Stomach (tissue), 4 donors: ENCODE measurements at regions not wholly inside any gene's neighbourhood (a gene's known extent, or its start where the extent isn't known, plus 50 kb on each side); places are given as distances from the start of the nearest gene placed in this dataset.

Experiments
- CTCF ChIP-seq, 7 experiments: fragments of 450-650 bp in 4 of 7; fragments of 200-600 bp in 3 of 7; sonication (generic) in 3 of 7; IDR thresholded peaks; one replicate each; pipeline ENCODE4 v1.5.1; 2016 to 2019; ENCODE audit warnings: antibody characterized with exemption in 7 of 7, control low read depth in 2 of 7, mild to moderate bottlenecking in 1 of 7
- POLR2A ChIP-seq, 4 donors: fragments of 450-650 bp; IDR thresholded peaks; one replicate each; pipeline ENCODE4 v1.6.1; 2016; ENCODE audit warnings: antibody characterized with exemption in 4 of 4, control low read depth in 2 of 4, mild to moderate bottlenecking in 1 of 4, moderate library complexity in 1 of 4

- TF ChIP-seq POLR2A (IDR thresholded peaks at IDR 0.05) (no peak), CTCF (IDR thresholded peaks at IDR 0.05) (no peak)
These were observed 75.2 kb downstream of the PRL start for GRCh38 chr6:22221630-22222029.
